CD4-positive, alpha-beta T cell treated with Interferon gamma for 1 hour (primary cell): ENCODE measurements at regions not wholly inside any gene's neighbourhood (a gene's known extent, or its start where the extent isn't known, plus 50 kb on each side); places are given as distances from the start of the nearest gene placed in this dataset.
"Not testable (repeated sequence)": the region's sequence is repeated elsewhere in the genome, so short reads cannot be mapped to it uniquely, and the experiment has no call there.

Source experiments
- DNase-seq: peaks from one replicate; pipeline ENCODE4 v3.0.0-alpha.2; 2020

GRCh38 chr2:58432491-58433170 lies 191.5 kb upstream of the FANCL start:
- no peak for DNase-seq

DNA sequence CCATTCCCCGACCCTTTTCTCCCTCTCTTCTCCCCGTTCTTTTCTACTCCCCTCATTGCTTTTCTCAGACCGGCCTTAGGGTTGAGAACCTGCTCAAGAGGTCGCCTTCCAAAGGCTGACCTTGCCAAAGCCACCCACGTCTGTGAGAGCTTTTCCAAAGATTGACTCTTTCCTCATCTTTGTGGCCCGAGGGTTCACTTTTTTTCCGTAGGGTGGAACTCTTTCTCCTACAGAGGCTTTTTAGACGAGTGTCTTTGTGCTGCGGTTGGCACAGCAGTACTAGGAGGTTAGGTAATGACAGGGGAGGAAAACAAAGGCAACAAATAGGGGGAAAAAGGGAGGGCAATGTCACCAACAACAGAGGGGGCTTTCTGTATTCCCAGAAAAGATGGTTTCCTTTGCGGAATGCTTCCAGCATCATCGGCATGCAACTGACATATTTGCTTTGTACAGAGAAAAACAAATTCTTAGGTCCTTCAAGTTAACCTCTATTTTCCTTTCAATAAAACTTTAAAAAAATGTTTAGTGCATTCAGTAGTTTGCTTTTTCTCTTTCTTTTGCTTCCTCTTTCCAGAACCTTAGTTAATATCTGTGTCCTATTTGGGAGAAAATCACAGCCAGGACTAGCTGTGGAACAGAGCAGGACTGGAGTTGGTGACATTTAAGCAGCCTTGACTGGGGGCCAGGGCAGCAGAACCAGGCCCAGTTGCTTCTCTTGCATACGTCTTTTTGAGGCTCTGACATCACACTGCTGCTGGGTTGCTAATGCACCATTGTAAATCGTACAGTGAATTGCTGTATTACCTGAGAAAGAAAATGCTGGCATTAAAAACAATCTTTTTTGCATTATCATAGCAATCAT lies 188.1 kb upstream of the FANCL start:
- no peak for DNase-seq

DNA sequence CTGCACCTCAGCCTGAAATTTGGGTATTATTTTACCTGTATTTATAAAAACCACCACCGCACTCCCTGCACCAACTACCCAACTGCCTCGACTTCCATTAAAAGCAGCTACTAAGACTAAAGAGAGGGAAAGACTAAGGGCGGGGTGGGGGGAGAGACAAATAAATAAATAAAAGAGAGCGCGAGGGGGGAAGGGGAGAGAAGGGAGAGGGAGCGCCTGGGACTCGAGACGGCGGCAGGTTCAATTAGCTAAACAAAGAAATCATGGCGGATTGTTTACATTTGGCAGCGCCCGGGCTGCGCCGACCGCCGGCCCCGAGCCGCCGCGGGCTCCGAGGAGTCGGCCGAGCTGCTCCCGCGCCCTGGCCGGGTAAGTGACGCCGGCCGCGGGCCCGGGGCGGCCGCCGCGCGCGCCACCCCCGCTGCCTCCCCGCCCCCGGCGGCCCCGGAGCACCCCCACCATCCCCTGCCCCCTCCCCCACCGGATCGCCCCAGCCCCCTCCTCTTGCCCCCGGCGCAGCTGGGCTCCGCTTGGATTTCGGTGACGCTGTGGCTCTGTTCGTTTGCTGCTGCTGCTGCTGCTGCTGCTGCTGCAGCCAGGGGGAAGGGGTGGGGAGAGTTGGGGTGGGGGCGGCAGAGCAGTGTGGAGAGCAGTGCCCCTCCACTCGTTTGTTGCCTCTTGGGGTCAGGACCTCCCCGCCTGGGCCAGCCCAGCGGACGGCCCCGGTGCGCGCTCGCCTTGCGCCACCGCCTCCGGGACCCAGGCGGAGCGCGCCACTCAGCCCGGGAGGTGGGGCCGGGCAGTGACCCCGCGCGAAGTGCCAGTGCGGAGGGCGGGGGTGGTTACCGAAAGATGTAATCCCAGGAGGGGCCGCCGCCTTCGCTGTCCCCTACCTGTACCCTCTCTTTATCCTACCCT lies 187.2 kb upstream of the FANCL start:
- no peak for DNase-seq

DNA sequence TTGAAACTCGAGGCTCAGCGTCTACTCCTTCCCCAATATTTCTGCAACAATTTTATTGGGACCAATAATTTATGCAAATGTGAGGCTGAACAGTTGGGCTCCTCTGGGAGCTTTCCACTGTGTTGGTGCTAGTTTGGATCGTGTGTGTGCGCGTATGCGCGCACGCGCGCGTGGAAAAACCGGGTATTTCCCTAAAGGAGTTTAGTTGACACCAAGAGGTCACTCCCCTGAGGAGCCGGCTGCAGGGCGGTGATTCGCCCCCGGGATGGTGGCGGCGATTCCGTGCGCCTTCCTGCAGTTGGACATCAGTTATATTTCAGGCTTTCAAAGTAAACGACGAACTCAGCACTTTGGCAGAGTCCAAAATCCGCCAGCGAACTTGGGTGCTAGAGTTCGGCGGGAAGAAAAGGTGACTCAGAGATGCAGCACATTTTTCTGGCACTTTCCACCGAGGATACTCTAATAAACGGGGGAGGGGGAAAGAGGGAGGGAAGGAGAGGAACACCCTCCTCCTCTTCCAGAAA lies 186.5 kb upstream of the FANCL start:
- DNase-seq = no peak

DNA sequence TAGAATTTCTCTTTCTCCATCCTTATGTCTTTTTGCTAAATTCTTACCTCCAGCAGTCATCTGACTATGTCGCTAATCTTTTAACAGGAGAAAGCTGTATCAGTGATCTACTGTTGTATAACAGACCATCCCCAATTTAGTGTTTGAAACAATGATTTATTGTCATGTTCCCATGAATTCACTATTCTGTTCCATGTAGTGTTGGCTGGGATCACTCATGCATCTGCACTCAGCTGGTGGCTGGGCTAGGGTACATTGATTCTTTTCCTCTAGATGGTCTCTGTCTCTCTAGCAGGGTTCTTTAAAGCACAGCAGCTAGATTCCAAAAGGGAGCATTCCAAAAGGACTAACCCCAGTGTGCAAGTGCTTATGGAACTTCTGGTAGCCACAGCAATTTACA lies 184.2 kb upstream of the FANCL start:
- no peak for DNase-seq

DNA sequence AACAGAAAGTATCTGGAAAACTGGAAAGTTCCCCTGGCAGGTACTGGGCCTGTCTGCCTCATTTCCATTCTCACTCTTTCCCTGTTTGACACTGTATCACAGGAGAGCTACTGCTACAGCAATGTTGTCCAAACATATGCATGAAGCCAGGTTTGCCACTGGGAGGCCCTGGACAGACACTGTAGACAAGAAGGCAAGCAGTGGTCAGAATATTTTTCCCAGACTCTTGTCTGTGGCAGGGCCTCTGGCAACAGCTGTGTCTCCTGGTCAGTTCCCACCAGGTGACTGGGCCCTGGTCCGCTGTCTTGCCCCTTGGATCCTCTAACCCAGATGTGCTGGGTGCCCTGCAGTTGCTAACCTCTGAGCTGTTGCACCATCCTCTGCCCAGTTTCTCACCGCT lies 178.9 kb upstream of the FANCL start:
- DNase-seq = no peak

DNA sequence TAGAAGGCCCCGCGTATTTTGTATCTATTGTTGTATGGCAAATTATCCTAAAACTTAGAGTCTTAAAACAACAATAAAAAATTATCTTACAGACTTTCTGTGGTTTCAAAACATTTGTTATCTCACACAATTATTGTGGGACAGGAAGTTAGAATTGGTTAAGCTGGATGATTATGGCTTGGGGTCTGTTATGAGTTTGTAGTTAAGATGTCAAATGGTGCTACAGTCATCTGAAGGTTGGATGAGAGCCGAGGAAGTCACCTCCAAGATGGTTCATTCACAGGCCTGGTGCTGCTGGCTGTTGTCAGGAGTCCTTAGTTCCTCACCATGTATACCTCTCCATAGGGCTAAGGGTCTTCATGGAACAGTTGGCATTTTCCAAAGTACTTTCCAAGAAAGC lies 175.6 kb upstream of the FANCL start:
- DNase-seq = no peak

- no peak for DNase-seq
Measured at GRCh38 chr2:58414506-58414905, 173.4 kb upstream of the FANCL start.

DNA sequence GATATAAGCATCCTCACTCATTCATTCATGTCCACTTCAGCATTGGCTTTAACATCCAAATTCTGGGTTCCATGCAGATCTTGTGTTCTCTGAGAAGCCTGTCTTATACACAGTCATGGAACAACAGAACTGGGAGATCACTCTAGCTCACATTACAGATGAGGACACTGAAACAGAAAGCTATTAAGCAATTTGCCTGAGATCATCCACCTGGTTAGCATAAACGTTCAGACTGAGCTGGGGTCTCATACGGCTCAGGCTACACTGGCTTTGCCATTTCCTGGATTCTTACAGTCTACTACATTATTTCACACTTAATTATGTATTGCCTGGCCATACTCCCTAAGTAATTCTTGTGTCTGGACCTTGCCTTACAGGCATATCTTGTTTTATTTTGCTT lies 169.4 kb upstream of the FANCL start:
- no peak for DNase-seq

- no peak for DNase-seq
Measured at GRCh38 chr2:58407487-58407886, 166.4 kb upstream of the FANCL start.

DNA sequence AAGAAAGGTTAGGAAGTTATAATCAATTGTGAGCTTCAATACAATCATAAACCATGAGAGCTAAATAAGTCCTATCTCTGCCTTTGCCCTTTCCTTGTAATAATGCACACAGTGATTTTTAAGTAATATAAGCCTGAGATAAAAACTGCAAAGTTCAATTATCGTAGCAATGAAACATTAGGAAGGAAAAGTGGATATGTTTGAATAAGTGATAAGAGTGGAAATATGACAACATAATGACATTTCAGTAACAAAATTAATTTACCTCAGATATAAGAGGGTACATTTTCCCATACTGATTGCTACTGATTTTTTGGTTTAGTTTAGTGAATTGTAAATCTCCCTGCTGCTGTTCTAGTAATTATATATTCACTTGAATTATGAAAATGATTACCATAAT lies 164.2 kb upstream of the FANCL start:
- DNase-seq = no peak

GRCh38 chr2:58401936-58402335 lies 160.8 kb upstream of the FANCL start:
- DNase-seq = no peak

- no peak for DNase-seq
Measured at GRCh38 chr2:58398406-58398805, 157.3 kb upstream of the FANCL start.

DNA sequence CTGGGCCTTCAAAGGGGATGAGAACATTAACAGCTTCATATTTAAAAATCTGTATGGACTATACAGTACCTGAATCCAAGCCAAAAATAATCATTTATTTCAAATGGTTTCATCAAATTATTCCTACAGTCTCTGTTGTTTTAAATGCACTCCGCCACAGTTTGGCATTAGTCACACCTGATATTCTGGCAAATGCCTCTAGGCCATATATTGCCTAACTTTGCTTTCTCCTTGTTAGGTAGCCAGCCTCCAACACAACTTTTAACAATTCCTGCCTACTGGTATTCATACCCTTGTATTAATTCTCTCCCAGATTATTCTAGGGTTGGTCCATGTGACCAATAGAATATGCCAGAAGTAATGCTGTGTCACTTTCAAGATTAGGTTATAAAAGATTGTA lies 146.6 kb upstream of the FANCL start:
- DNase-seq = no peak

GRCh38 chr2:58386904-58387303 lies 145.8 kb upstream of the FANCL start:
- DNase-seq = not testable (repeated sequence)

- no peak for DNase-seq
Measured at GRCh38 chr2:58378152-58378551, 137.0 kb upstream of the FANCL start.

DNA sequence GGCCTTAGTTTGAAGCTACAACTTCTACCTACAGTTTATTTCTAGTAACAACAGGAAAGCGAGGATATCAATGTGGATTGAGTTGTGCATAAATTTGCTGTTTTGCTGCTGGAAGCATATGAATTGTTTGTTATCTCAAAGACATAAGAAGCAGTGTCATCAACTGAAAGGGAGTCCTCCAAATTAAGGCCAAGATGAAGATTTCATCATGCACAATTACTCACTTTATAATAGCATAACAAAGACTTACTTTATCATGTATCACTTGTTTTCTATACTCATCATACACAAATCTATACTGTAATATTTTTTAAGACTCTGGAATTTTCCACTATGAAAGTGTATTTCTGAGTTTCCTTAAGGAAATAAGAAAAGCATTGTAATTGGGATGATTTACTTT lies 136.1 kb upstream of the FANCL start:
- no peak for DNase-seq

GRCh38 chr2:58376592-58376991 lies 135.5 kb upstream of the FANCL start:
- DNase-seq = no peak

DNA sequence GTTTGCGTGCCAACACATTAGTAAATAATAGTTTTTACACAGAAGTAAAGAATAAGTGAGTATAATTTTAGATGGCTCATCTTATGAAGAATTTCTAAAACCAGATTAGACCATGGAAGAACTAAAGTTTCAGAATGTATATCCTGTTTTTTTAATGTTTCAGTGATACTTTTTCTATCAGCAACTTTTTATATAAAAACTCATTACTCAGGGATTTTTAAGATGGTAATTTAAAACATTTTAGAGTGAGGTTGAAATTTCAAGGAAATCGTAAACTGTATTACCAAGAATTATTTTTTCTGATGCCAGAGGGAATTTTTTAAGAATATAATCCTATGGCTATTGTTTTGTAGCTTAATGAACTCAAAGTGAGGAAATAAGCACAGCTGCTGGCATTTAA lies 128.5 kb upstream of the FANCL start:
- no peak for DNase-seq

- no peak for DNase-seq
Measured at GRCh38 chr2:58364098-58364497, 123.0 kb upstream of the FANCL start.

- no peak for DNase-seq
Measured at GRCh38 chr2:58358026-58358425, 116.9 kb upstream of the FANCL start.

GRCh38 chr2:58357521-58357920 lies 116.4 kb upstream of the FANCL start:
- no peak for DNase-seq

DNA sequence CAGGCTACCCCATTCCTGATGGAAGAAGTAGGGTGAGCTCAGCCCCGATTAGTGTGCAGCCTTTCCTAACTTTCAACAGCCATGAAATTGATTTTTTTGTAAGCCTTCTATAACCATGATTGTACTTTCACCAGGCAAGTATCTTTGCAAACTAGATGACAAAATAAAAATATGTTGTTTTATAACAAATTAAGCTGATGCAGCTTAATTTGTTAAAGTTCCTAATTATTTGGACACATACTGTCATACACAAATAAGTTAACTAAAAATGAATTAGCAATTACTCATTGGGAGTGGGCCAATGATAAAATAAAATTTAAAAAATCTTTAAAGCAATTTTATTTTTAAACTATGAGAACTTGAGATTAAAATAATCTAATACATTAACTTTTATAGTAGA lies 113.1 kb upstream of the FANCL start:
- no peak for DNase-seq
